Spleen (tissue), 7 donors: ENCODE measurements at regions not wholly inside any gene's neighbourhood (a gene's known extent, or its start where the extent isn't known, plus 50 kb on each side); places are given as distances from the start of the nearest gene placed in this dataset.

Experiments
- POLR2A ChIP-seq, 3 donors: fragments of 450-650 bp; IDR thresholded peaks; one replicate each; pipeline ENCODE4 v1.5.1; 2017; ENCODE audit warnings: antibody characterized with exemption in 3 of 3, mild to moderate bottlenecking in 1 of 3
- TF ChIP-seq, protein P1 (sequence below), 11 experiments: fragments of 200-600 bp in 7 of 11; fragments of 450-650 bp in 4 of 11; sonication (generic) in 4 of 11; IDR thresholded peaks in 8 of 11; conservative IDR thresholded peaks in 3 of 11; 1 replicate in 7 of 11; 2 replicates in 4 of 11; pipeline versions ENCODE4 v1.4.0 to v1.8.0; 2016 to 2021; ENCODE audit warnings: antibody characterized with exemption in 11 of 11, inconsistent platforms in 4 of 11, mild to moderate bottlenecking in 1 of 11
- donor health status: DM: no; HTN: no; CAD: no; lungs with moderate emphysema.
- donor health status: DM: no; HTN: no; CAD: no.
- donor health status: DM: no; HTN: no; CAD: no.

DNA sequence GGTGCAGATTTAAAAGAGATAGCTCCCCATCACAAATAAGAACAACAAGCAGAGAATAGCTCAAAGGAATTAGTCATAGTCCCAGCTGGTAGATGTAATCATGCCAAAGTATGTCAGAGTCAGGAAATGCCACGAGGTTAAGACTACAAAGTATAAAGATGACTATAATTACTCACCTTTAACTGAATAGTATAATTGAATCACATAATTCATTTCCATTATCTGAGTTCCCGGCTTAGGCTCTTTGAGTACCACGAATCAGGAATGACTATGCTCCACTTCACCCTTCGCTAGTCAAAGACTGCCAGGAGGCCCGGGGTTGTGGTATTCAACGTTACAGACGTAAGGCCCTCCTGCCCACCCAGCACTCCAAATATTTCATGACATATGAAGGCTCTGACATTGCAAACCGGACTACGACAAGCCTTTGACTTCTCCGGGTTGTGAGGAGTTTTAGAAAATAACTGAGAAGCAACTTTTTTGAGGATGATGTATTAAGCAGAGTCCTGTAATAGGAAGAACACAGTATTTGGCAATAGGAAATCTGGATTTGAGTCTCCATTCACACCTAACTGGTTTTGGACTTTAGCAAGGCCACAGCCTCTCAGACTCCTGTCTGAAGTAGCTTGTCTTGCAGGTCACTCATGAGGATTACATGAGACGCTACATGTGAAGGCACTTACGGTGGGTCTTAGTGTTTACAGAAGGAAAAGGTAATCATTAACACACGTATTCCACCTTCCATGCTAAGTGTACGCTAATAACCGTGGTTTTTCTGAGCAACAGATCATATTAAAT, 64.6 kb downstream of the ENC1 start:
- no peak for TF ChIP-seq POLR2A (IDR thresholded peaks at IDR 0.05)
- TF ChIP-seq, protein P1, sequence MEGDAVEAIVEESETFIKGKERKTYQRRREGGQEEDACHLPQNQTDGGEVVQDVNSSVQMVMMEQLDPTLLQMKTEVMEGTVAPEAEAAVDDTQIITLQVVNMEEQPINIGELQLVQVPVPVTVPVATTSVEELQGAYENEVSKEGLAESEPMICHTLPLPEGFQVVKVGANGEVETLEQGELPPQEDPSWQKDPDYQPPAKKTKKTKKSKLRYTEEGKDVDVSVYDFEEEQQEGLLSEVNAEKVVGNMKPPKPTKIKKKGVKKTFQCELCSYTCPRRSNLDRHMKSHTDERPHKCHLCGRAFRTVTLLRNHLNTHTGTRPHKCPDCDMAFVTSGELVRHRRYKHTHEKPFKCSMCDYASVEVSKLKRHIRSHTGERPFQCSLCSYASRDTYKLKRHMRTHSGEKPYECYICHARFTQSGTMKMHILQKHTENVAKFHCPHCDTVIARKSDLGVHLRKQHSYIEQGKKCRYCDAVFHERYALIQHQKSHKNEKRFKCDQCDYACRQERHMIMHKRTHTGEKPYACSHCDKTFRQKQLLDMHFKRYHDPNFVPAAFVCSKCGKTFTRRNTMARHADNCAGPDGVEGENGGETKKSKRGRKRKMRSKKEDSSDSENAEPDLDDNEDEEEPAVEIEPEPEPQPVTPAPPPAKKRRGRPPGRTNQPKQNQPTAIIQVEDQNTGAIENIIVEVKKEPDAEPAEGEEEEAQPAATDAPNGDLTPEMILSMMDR (IDR thresholded peaks at IDR 0.05 in 8 of 11, conservative IDR thresholded peaks at IDR 0.05 in 3 of 11): no peak
